GM12872 (cell line): ENCODE measurements at regions not wholly inside any gene's neighbourhood (a gene's known extent, or its start where the extent isn't known, plus 50 kb on each side); places are given as distances from the start of the nearest gene placed in this dataset.

ENCODE experiments used
- CTCF ChIP-seq: IDR thresholded peaks from 3 replicates; pipeline ENCODE4 v1.5.1; 2011; ENCODE audit warnings: low read depth, mild to moderate bottlenecking, low read length, moderate library complexity; ENCODE audit not compliant: insufficient read depth

DNA sequence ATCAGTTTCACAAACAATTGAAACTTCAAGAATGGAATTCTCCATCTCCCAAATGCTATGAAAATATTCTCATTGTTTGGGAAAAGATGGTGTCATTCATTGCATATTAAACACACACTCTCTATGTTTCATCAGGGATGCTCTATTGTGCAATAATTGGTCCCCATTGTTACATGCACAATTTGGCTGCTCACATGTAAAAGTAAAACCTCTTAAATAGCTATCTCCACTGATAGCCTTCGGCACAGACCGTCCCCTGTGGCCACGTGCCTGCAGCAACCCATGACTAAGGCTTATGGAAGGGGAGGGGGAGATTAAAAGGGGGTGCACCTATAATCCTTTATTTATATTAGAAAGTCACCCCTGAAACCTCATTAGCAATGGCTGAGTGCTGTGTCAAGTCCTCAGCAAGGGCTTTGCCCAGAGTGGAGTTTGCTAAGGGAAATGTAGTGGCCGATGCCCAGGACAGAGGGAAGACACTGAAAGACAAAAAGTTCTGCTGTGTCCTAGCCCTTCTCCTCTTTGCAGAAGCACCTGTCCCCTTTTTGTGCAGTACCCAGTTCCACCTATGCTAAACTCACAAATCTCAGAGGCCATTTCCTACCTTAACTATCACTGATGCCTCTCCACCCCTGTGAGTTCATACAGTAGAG, 309.6 kb upstream of the ESRRG start:
- no peak for TF ChIP-seq CTCF

GRCh38 chr1:217029281-217030157, 306.3 kb upstream of the ESRRG start:
- TF ChIP-seq CTCF: no peak

DNA sequence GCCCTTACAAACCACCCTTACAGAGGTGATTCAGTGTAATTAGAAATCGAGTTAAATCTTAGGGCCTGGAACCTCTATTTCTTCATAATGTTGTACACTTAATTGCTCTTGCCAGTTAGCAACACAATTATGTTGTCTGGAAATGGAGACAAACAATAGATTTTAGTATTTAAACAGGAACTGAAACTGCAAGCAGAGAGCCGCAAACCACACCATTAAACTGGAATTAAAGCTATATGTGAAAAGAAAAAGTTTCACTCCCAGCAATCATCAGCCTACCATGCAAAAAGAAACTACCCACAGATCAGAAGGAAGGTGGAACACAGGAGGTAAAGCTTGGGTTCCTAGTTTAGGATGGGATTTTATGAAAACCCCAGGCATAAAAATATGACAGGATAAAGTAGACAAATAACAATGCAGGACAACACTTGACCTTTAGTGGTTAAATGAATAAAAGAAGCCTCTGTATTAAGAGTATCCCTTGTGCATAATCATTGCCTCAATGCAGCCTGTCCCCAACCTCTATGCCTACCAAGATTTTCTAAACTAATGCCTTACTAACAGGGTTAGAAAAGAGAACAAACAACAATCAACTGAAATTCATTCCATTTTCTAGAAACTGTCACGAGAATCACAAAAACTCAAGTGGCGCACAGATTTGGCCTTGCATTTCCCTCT, 304.3 kb upstream of the ESRRG start:
- TF ChIP-seq CTCF: no peak

- no peak for TF ChIP-seq CTCF
Observed at GRCh38 chr1:217026531-217026930, 303.3 kb upstream of the ESRRG start.

DNA sequence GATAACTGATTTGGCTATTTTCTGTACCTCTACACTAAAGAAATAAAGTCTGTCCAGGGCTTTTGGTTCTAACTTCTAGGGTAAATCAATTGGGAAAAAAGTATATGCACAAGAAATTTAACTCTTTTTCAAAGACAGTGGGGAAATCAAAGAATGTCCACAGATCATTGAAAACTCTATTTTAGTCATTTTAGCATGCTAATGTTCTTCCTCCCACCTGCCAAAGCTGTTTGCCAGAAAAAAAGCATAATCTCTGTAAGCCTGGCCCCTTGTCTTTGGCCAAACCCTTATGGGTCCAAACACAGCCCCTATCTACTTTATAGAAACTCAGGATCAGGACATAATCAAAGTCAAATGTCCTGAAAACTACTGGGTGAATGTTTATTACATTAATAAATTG, 302.2 kb upstream of the ESRRG start:
- TF ChIP-seq CTCF: no peak

DNA sequence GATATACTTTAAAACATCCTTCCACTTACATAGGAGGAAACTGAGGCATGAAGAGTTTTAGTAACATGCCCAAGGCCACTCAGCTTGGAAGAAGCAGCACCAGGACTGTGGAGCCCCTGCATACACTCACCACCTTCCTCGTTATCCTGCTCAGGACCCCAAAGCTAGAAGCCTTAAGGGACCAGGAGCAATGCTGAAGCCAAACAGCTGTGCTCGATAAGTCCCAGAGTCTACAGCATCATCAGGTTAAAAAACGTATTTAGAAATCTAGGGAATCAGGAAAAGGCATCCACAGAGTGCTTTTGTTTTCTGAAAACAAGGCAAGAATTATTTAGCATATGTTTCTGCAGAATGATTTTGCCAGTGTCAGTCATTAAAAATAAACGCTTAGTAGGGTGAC, 301.7 kb upstream of the ESRRG start:
- no peak for TF ChIP-seq CTCF

DNA sequence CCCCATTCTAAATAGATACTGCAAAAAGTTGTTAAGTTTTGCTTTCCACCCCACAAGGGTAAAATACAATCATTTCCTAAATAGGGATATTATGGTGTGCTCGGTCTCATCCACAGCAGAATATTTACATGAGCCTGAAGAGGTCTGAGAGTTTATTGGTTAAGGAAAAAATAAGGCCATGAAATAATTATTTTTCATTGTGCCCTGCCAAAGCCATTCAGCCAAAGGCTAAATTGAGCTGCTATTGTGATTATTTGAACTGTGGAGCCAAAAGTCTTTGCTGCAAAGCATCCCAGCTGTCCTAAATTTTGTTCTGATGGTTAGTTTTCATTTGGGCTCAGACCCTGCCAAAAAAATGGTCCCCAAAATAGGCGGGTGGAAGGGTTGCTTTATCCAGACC, 298.7 kb upstream of the ESRRG start:
- TF ChIP-seq CTCF: no peak
